Pancreas (tissue), 10 donors: ENCODE measurements at regions not wholly inside any gene's neighbourhood (a gene's known extent, or its start where the extent isn't known, plus 50 kb on each side); places are given as distances from the start of the nearest gene placed in this dataset.
A peak's percentile ranks its signal among the peaks of the same experiment; 100 is the strongest.

ENCODE experiments used
- ATAC-seq, 4 donors: fragments of 200-7000 bp; cut with Tn5 transposase; one replicate each; pipeline versions ENCODE4 v1.8.0 to v1.9.1; 2020; ENCODE audit warnings: mild to moderate bottlenecking in 4 of 4, moderate library complexity in 4 of 4
- DNase-seq, 6 donors: peaks; one replicate each; pipeline ENCODE4 v3.0.0-alpha.2; 2020
- FAIRE-seq: peaks from 2 replicates; lab custom pipeline; 2012; peaks lifted over from hg19 to GRCh38; lab: Jason Lieb, UNC
- H3K27ac ChIP-seq, 4 donors: fragments of 200-600 bp; sonication (generic); 1 replicate in 3 of 4; 2 replicates in 1 of 4; pipeline versions ENCODE4 v1.5.0 to v1.8.0; 2020
- H3K27me3 ChIP-seq, 4 donors: fragments of 200-600 bp; one replicate each; pipeline ENCODE4 v1.8.0; 2021
- H3K36me3 ChIP-seq, 3 donors: fragments of 200-600 bp; sonication (generic) in 1 of 3; one replicate each; pipeline versions ENCODE4 v1.5.0 to v1.8.0; 2020 to 2021
- H3K4me1 ChIP-seq, 3 donors: fragments of 200-600 bp; one replicate each; pipeline ENCODE4 v1.8.0; 2021
- H3K4me3 ChIP-seq, 4 donors: fragments of 200-600 bp; sonication (generic) in 2 of 4; one replicate each; pipeline versions ENCODE4 v1.5.0 to v1.8.0; 2020 to 2021
- H3K9me3 ChIP-seq, 4 donors: fragments of 200-600 bp; one replicate each; pipeline ENCODE4 v1.8.0; 2021
- CTCF ChIP-seq, 4 donors: fragments of 200-600 bp; sonication (generic) in 3 of 4; IDR thresholded peaks; one replicate each; pipeline versions ENCODE4 v1.5.0 to v1.8.0; 2021; ENCODE audit warnings: antibody characterized with exemption in 4 of 4
- WGBS, 2 donors: extraction: QIAGEN DNeasy Blood & Tissue Kit; methylation state at CpG; one replicate each; pipeline ENCODE4 v1.1.7; 2013; 5-methylcytosine and 5-hydroxymethylcytosine counted together
- intact Hi-C, 3 donors: fragments of 100-400 bp; cut with DNase I; formaldehyde crosslinking; loops; one replicate each; pipeline versions ENCODE4 v1.11.1 to v1.14.2; 2022
- donor health status: healthy with polysubstance abuse.
- donor health status: DM: no; HTN: no; CAD: no; lungs with moderate emphysema.
- donor health status: DM: no; HTN: no; CAD: no.
- donor health status: control.
- donor health status: control.
- donor health status: Bipolar disorder and iron deficiency.
- donor health status: DM: yes; HTN: yes; CAD: no.
- donor health status: DM: no; HTN: no; CAD: no.
- donor health status: DM: no; HTN: no; CAD: no.
- donor health status: DM: yes; HTN: yes; CAD: no.

GRCh38 chr18:60053747-60054304 is 154.0 kb downstream of the PMAIP1 start:
- intact Hi-C loops = no loop called here
- Histone ChIP-seq H3K9me3 (no peaks in the 10 kb centered on the region), H3K4me3 (no peak overlapping the region), H3K36me3 (no peaks in the 10 kb centered on the region), H3K27me3 (no peaks in the 10 kb centered on the region), H3K27ac (no peak overlapping the region), H3K4me1 (no peaks in the 10 kb centered on the region)
- WGBS, 2 donors = 54 to 65% methylated on average over 8 of the region's 8 CpGs
- peak in 1 of 4 donors; percentile 40 for ATAC-seq
- TF ChIP-seq CTCF (IDR thresholded peaks at IDR 0.05) = no peak
- FAIRE-seq = no peak
- no peak for DNase-seq

GRCh38 chr18:60050821-60051220 is 151.0 kb downstream of the PMAIP1 start:
- FAIRE-seq (no peak), ATAC-seq (no peak), DNase-seq (no peak)
- intact Hi-C loops = no loop called here
- no peak overlapping the region for H3K27ac ChIP-seq
- H3K4me1 ChIP-seq = no peaks in the 10 kb centered on the region
- no peaks in the 10 kb centered on the region for H3K36me3 ChIP-seq
- no peak overlapping the region for H3K4me3 ChIP-seq
- TF ChIP-seq CTCF (IDR thresholded peaks at IDR 0.05) = no peak
- WGBS, 2 donors = 38 to 46% methylated on average over 1 of the region's 1 CpG
- no peaks in the 10 kb centered on the region for H3K9me3 ChIP-seq
- H3K27me3 ChIP-seq = no peaks in the 10 kb centered on the region

- Histone ChIP-seq H3K4me3 (no peak overlapping the region), H3K27ac (no peak overlapping the region), H3K27me3 (no peaks in the 10 kb centered on the region), H3K9me3 (no peaks in the 10 kb centered on the region), H3K4me1 (no peaks in the 10 kb centered on the region), H3K36me3 (no peaks in the 10 kb centered on the region)
- ATAC-seq = no peak
- intact Hi-C loops = no loop called here
- FAIRE-seq = no peak
- no peak for DNase-seq
- TF ChIP-seq CTCF (IDR thresholded peaks at IDR 0.05) = no peak
Observed at GRCh38 chr18:60049172-60049571, 149.4 kb downstream of the PMAIP1 start.

GRCh38 chr18:60047556-60047955 is 147.8 kb downstream of the PMAIP1 start:
- H3K9me3 ChIP-seq = no peaks in the 10 kb centered on the region
- H3K36me3 ChIP-seq = no peaks in the 10 kb centered on the region
- no peak overlapping the region for H3K27ac ChIP-seq
- DNase-seq = no peak
- TF ChIP-seq CTCF (IDR thresholded peaks at IDR 0.05) = no peak
- intact Hi-C loops = no loop called here
- no peak for FAIRE-seq
- no peak for ATAC-seq
- H3K4me1 ChIP-seq = no peaks in the 10 kb centered on the region
- H3K27me3 ChIP-seq = no peaks in the 10 kb centered on the region
- H3K4me3 ChIP-seq = no peak overlapping the region

GRCh38 chr18:60044290-60045006 is 144.7 kb downstream of the PMAIP1 start:
- H3K9me3 ChIP-seq = no peaks in the 10 kb centered on the region
- H3K27ac ChIP-seq = no peak overlapping the region
- ATAC-seq (no peak), FAIRE-seq (no peak), DNase-seq (no peak)
- no peaks in the 10 kb centered on the region for H3K4me1 ChIP-seq
- H3K4me3 ChIP-seq = no peak overlapping the region
- 68 to 76% methylated on average over 2 of the region's 2 CpGs for WGBS, 2 donors
- no peaks in the 10 kb centered on the region for H3K36me3 ChIP-seq
- no peak for TF ChIP-seq CTCF (IDR thresholded peaks at IDR 0.05)
- intact Hi-C loops = no loop called here
- H3K27me3 ChIP-seq = no peaks in the 10 kb centered on the region
